ENCODE measurements at regions not wholly inside any gene's neighbourhood (a gene's known extent, or its start where the extent isn't known, plus 50 kb on each side); places are given as distances from the start of the nearest gene placed in this dataset.

GRCh38 chr7:47094462-47094861 lies 487.4 kb downstream of the TNS3 start:
- TF ChIP-seq EZH2 (IDR thresholded peaks at IDR 0.05; ENCODE audit: insufficient read depth, poor library complexity, severe bottlenecking) (no peak), EZH2phosphoT487 (IDR thresholded peaks at IDR 0.05; ENCODE audit: insufficient read depth, low read depth) (no peak)

Measured in GM23248 (cell line).